ENCODE measurements at regions not wholly inside any gene's neighbourhood (a gene's known extent, or its start where the extent isn't known, plus 50 kb on each side); places are given as distances from the start of the nearest gene placed in this dataset.
"Not testable (repeated sequence)": the region's sequence is repeated elsewhere in the genome, so short reads cannot be mapped to it uniquely, and the experiment has no call there.

DNA sequence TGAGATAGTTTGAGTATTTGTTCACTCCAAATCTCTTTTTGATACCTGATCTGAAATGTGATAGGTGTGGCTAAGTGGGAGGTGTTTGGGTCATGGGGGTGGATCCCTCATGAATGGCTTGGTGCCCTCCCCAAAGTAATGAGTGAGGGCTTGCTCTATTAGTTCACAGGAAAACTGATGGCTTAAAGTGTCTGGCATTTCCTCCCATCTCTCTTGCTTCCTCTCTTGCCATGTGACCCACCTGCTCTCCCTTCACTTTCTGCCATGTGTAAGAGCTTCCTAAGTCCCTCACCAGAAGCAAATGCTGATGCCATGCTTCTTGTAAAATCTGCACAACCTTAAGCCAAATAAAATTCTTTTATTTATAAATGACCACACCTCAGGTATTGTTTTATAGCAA, 61.1 kb downstream of the MAD2L1 start:
- Histone ChIP-seq H3K4me1 (ENCODE audit: insufficient read depth) (no peaks in the 10 kb centered on the region), H3K36me3 (ENCODE audit: insufficient read depth) (no peaks in the 10 kb centered on the region), H3K4me3 (ENCODE audit: low read depth, low read length) (no peak overlapping the region), H3K27ac (ENCODE audit: low read depth) (no peak overlapping the region)
- no peak for DNase-seq (ENCODE audit: extremely low spot score)

DNA sequence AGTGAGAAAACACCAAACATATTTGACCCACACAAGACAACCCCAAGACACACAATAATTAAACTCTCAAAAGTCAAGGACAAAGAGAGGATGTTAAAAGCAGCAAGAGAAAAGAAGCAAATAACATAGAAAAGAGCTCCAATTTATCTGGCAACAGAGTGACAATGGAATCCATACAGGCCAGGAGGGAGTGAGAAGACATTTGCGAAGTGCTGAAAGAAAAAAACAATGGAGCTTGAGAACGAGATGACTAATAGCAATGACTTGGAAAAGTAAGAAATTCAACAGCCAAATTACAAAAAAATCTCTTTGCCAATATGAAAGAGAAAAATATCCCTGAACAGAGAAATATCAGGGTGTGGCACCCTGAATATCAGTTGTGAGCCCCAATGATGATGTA, 61.6 kb downstream of the MAD2L1 start:
- Histone ChIP-seq H3K27ac (ENCODE audit: low read depth) (no peak overlapping the region), H3K36me3 (ENCODE audit: insufficient read depth) (no peaks in the 10 kb centered on the region), H3K4me1 (ENCODE audit: insufficient read depth) (no peaks in the 10 kb centered on the region), H3K4me3 (ENCODE audit: low read depth, low read length) (no peak overlapping the region)
- DNase-seq (ENCODE audit: extremely low spot score): no peak
- 76% methylated on average over 2 of the region's 2 CpGs for WGBS

DNA sequence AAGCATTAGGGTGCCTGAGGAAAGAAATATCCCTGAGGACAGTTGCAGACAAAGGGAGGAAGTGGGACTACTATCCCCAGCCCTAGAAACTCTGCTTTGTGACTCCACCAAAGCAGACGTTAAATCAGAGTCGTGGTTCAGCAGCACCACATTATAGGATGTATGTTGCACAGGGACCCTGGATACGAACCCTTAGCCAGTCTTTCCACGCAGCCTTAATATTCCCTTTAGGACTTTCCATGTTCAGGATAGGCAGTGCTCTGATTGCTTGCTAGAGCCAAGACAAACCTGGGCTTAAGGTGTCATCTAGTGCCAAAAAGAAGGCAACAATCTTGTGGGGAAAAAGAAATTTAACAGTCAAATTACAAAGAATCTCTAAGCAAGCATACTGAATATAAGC, 62.6 kb downstream of the MAD2L1 start:
- WGBS: 89% methylated on average over 4 of the region's 4 CpGs
- Histone ChIP-seq H3K4me1 (ENCODE audit: insufficient read depth) (no peaks in the 10 kb centered on the region), H3K4me3 (ENCODE audit: low read depth, low read length) (no peak overlapping the region), H3K27ac (ENCODE audit: low read depth) (no peak overlapping the region), H3K36me3 (ENCODE audit: insufficient read depth) (no peaks in the 10 kb centered on the region)
- no peak for DNase-seq (ENCODE audit: extremely low spot score)

DNA sequence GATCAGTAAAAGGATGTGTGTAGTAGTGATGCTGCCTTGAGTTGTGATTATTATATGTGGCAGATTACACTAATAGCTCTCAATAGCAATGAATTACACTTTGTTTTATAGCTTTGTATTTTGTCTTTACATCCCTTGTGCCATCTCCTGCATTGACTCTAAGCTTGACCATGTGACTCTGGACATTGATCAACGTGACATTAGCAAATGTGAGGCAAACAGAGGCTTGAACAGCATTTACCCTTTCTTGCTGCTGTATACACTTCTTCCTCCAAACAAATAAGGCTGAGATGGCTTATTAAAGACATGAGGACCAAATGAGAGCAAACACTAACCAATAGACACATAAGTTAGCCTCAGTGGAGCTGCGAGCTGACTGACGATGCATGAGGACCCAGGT, 63.5 kb downstream of the MAD2L1 start:
- DNase-seq (ENCODE audit: extremely low spot score): no peak
- Histone ChIP-seq H3K27ac (ENCODE audit: low read depth) (no peak overlapping the region), H3K4me1 (ENCODE audit: insufficient read depth) (no peaks in the 10 kb centered on the region), H3K36me3 (ENCODE audit: insufficient read depth) (no peaks in the 10 kb centered on the region), H3K4me3 (ENCODE audit: low read depth, low read length) (no peak overlapping the region)
- 97% methylated on average over 3 of the region's 3 CpGs for WGBS

DNA sequence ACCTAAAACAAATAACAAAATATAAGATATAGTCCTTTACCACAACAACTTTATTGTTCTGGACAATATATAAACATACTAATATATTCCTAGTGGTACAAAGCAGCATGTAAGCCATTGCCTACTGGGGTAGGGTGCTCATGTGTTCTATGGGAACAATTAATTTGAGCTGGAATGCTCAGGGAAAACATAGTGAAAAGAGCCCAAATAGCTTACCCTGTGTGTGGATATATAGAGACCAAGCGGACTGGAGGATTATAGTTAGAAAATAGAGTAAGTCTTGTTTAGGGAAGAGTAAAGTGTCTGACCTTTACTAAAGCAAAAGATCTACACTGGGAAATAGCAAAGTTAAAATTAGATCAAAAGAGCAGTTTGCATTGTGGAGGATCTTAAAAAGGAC, 64.8 kb downstream of the MAD2L1 start:
- no peak overlapping the region for H3K27ac ChIP-seq (ENCODE audit: low read depth)
- WGBS: 97% methylated on average over 1 of the region's 1 CpG
- no peaks in the 10 kb centered on the region for H3K4me1 ChIP-seq (ENCODE audit: insufficient read depth)
- DNase-seq (ENCODE audit: extremely low spot score): no peak
- H3K36me3 ChIP-seq (ENCODE audit: insufficient read depth): no peaks in the 10 kb centered on the region
- no peak overlapping the region for H3K4me3 ChIP-seq (ENCODE audit: low read depth, low read length)

DNA sequence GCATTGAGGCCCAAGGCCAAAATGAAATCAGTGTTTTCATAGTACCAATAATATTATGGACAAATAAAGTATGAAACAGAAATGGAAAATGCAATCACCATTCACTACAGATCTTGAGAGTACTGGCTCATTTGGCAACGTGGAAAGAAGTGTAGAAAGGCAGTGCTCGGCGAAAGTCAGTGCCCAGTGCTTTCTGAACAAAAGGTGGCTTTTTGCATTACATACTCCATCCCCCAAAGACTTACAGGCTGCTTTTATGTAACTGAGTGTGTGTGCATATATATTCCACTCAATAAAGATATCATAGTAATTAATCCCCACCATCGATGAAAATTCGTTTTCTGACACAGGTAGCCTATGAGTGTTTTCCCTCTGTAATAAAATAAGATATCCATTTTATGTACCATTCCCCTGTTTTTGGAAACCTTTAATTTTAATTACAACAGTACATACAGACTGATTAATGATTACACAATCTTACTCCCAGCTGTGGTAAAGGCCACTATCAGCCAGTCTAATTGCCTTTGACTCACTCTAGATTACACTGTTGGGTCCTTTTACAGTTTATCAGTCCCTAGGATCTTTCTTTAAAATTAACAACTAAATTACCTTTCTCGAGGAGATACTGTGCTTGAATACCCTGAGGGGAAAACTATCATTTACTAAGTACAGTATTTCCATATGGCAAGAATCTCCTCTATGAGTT, 65.9 kb downstream of the MAD2L1 start:
- Histone ChIP-seq H3K4me1 (ENCODE audit: insufficient read depth) (no peaks in the 10 kb centered on the region), H3K36me3 (ENCODE audit: insufficient read depth) (no peaks in the 10 kb centered on the region), H3K27ac (ENCODE audit: low read depth) (no peak overlapping the region), H3K4me3 (ENCODE audit: low read depth, low read length) (no peak overlapping the region)
- 68% methylated on average over 6 of the region's 6 CpGs for WGBS
- DNase-seq (ENCODE audit: extremely low spot score): no peak

DNA sequence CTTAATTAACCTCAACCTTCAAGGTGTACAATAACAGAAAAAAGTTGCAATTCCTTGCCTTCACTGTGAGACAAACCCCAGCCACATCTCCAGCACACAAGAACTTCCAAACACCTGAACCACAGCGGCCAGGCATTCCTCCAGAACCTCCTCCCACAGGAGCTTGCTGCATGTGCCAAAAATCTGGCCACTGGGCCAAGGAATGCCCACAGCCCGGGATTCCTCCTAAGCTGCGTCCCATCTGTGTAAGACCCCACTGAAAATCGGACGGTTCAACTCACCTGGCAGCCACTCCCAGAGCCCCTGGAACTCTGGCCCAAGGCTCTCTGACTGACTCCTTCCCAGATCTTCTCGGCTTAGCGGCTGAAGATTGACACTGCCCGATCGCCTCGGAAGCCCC, 70.6 kb downstream of the MAD2L1 start:
- 94% methylated on average over 10 of the region's 10 CpGs for WGBS
- H3K36me3 ChIP-seq (ENCODE audit: insufficient read depth); H3K4me3 ChIP-seq (ENCODE audit: low read depth, low read length); DNase-seq (ENCODE audit: extremely low spot score); H3K4me1 ChIP-seq (ENCODE audit: insufficient read depth); H3K27ac ChIP-seq (ENCODE audit: low read depth): not testable (repeated sequence)

DNA sequence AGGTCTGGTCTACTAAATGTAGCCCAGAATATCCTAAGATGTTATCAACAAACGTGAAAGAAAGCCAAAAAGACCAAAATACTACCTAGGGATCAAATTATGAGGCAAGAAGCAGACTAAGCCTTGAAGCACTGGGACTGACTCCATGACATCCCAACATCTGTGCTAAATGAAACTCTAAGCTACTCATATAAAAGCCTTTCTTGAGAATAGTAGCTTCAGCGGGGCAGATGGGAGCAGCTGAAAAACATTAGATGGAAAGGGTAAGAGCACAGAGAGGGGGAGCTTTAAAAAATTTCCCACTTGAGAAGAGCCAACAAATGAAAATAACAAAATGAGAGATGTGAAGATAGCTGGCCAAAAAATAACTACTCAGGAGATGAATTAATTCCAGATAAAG, 81.7 kb downstream of the MAD2L1 start:
- Histone ChIP-seq H3K4me3 (ENCODE audit: low read depth, low read length) (no peak overlapping the region), H3K4me1 (ENCODE audit: insufficient read depth) (no peaks in the 10 kb centered on the region), H3K36me3 (ENCODE audit: insufficient read depth) (no peaks in the 10 kb centered on the region), H3K27ac (ENCODE audit: low read depth) (no peak overlapping the region)
- 42% methylated on average over 2 of the region's 2 CpGs for WGBS
- no peak for DNase-seq (ENCODE audit: extremely low spot score)

DNA sequence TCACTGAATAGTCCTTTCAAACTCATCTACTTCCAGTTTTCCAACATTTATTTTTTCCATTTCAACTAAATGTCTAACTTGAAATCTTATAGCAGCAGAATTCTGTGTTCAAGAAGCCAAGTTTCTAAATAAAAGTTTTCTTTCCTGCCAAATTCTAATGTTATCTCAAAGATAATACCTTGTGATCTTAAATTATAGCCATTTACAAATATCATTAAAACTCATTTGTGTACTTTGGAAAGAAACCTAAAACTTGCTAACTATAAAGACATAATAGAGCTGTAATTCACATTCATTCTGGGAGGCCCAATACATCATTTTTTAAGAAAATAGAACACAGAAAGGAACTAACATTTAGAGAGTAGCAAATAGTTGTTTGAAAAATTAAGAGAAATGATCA, 83.9 kb downstream of the MAD2L1 start:
- no peak overlapping the region for H3K27ac ChIP-seq (ENCODE audit: low read depth)
- no peak overlapping the region for H3K4me3 ChIP-seq (ENCODE audit: low read depth, low read length)
- H3K36me3 ChIP-seq (ENCODE audit: insufficient read depth): no peaks in the 10 kb centered on the region
- no peaks in the 10 kb centered on the region for H3K4me1 ChIP-seq (ENCODE audit: insufficient read depth)
- DNase-seq (ENCODE audit: extremely low spot score): no peak

DNA sequence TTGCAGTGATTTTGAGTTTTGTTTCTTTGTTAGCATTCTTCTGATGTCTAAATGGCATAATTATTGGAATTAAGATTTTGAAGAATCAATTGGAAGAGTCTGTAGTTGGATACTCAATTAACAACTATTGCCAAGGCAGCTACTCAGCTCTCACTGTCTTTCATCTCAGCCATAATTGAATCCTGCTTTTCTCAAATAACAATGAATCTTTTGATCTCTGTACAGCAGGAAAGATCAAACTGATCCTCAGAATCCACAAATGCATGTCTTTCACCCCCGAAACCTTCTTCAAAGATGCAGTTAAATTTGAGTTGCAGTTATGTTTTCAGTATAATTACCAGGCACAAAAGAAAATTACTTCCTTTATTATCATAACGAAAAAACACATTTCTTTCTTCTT, 86.2 kb downstream of the MAD2L1 start:
- Histone ChIP-seq H3K36me3 (ENCODE audit: insufficient read depth) (no peaks in the 10 kb centered on the region), H3K27ac (ENCODE audit: low read depth) (no peak overlapping the region), H3K4me3 (ENCODE audit: low read depth, low read length) (no peak overlapping the region), H3K4me1 (ENCODE audit: insufficient read depth) (no peaks in the 10 kb centered on the region)
- 88% methylated on average over 2 of the region's 2 CpGs for WGBS
- DNase-seq (ENCODE audit: extremely low spot score): no peak

DNA sequence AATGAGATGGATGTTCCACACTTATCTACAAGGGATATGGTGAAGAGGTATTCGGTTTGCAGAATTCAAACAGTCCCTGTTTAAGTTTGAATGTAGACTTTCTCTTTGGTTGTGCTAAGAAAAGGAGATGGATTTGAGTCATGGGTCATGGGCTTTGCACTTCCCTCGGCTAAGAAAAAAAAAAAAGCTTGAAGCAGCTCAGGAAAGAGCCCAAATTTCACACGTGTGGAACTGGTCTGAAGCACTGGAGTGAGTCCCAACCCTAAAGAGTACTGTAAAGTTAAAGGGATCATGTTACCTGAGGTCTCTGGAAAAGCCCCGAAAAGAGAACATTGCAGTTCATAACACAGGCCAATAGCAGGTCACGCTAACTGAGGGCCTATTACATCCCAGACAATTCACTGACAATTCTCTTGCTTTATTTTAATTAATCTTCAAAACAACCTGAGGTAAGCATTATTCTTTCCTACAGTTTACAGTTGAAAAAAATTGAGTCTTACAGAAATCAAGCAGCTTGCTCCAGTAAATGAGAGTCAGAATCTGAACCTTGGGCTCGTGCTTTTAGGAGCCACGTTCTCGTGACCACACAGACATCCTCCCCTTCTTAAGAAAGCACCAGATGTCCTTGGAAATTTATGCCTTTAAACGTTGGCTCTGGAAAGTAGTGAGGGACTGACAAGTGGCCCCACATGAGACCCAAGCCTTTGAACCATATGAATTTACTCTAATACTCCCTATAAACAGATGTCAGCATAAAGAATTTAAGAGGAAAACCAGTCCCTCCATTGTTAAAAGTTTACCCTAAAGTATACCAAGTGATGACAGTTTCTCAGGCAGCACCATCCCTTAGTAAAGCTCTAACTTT, 89.3 kb downstream of the MAD2L1 start:
- H3K36me3 ChIP-seq (ENCODE audit: insufficient read depth): no peaks in the 10 kb centered on the region
- 54% methylated on average over 9 of the region's 9 CpGs for WGBS
- H3K4me1 ChIP-seq (ENCODE audit: insufficient read depth): no peaks in the 10 kb centered on the region
- H3K4me3 ChIP-seq (ENCODE audit: low read depth, low read length): no peak overlapping the region
- no peak for DNase-seq (ENCODE audit: extremely low spot score)
- no peak overlapping the region for H3K27ac ChIP-seq (ENCODE audit: low read depth)

DNA sequence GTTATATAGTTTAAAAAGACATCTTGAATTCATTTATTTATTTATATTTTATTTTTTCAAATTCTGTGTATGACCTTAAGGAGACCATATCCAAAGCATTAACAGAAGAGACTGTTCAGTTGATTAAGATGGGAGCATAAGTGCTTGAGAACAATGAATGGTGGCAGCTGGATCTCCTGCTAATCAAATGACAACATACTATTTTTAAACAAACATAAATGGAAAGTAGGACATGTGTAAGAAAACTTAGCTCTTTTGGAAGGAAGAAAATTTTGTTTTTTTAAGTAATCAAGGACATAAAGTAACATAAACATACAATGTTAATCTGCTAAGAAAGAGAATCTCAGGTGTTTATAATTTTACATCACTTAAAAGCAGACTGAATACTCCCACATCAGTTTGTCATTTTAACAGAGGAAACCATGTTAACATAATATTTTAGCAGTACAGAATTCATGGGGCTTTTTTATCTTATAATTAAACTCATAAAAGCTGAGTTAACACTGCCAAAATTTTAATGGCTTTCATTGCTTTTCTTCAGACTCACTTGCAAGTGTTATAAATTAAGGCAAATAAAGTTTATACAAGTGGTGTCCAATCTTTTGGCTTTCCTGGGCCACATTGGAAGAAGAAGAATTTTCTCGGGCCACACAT, 95.1 kb downstream of the MAD2L1 start:
- no peak overlapping the region for H3K27ac ChIP-seq (ENCODE audit: low read depth)
- no peaks in the 10 kb centered on the region for H3K4me1 ChIP-seq (ENCODE audit: insufficient read depth)
- no peaks in the 10 kb centered on the region for H3K36me3 ChIP-seq (ENCODE audit: insufficient read depth)
- 29% methylated on average over 1 of the region's 1 CpG for WGBS
- H3K4me3 ChIP-seq (ENCODE audit: low read depth, low read length): no peak overlapping the region
- no peak for DNase-seq (ENCODE audit: extremely low spot score)

DNA sequence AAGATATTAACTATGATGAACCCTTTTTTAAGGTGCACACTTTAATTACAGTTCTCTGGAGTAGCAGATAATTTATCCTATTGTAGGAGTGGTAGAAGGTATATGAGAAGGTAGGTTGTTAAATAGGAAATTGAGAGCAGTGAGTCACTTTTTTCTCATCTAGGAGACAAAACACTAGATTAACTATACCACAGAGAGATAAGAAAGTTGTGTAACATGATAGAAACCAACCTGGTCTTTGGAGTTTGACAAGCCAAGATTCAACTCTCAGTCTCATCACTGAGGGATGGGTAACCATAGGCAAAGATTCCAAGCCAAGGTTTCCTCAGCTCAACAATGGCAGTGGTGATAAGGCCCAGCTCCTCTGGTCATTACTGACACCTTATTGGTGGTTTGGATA, 104.0 kb downstream of the MAD2L1 start:
- H3K4me3 ChIP-seq (ENCODE audit: low read depth, low read length): no peak overlapping the region
- no peaks in the 10 kb centered on the region for H3K36me3 ChIP-seq (ENCODE audit: insufficient read depth)
- no peak for DNase-seq (ENCODE audit: extremely low spot score)
- no peaks in the 10 kb centered on the region for H3K4me1 ChIP-seq (ENCODE audit: insufficient read depth)
- no peak overlapping the region for H3K27ac ChIP-seq (ENCODE audit: low read depth)

DNA sequence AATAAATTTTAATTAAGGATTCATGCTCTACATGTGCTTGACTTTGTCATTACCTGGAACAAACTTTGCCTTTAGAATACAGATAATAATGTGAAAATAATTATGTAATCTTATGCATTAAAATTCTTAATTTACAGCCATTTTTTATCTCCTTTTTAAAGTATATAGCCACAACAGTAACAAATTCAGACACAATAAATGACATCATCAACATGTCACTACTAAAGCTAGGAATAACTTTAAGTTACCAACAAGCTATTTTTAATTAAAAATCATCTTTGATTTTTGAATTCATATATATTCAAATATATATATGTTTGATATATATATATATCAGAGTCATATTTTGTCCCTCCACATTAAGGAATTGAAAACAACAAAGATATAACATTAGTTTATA, 107.7 kb downstream of the MAD2L1 start:
- no peak for DNase-seq (ENCODE audit: extremely low spot score)
- Histone ChIP-seq H3K4me1 (ENCODE audit: insufficient read depth) (no peaks in the 10 kb centered on the region), H3K27ac (ENCODE audit: low read depth) (no peak overlapping the region), H3K4me3 (ENCODE audit: low read depth, low read length) (no peak overlapping the region), H3K36me3 (ENCODE audit: insufficient read depth) (no peaks in the 10 kb centered on the region)

Measured in urinary bladder (tissue), 3 donors.